GM19395 (cell line): ENCODE measurements at regions not wholly inside any gene's neighbourhood (a gene's known extent, or its start where the extent isn't known, plus 50 kb on each side); places are given as distances from the start of the nearest gene placed in this dataset.

Source experiments
- ATAC-seq: cut with Tn5 transposase; IDR thresholded peaks from one replicate; pipeline ENCODE4 v1.9.1; 2021; ENCODE audit warnings: mild to moderate bottlenecking, moderate library complexity; ENCODE audit not compliant: unreplicated experiment

- no peak for ATAC-seq
These were observed 91.4 kb downstream of the SUDS3 start for GRCh38 chr12:118467641-118468305.

GRCh38 chr12:118472940-118473339 is 96.6 kb downstream of the SUDS3 start:
- ATAC-seq, result no peak

- no peak for ATAC-seq
These were observed 103.9 kb downstream of the SUDS3 start for GRCh38 chr12:118480235-118480634.

GRCh38 chr12:118488034-118488433 is 111.7 kb downstream of the SUDS3 start:
- no peak for ATAC-seq

GRCh38 chr12:118493962-118494361 is 117.6 kb downstream of the SUDS3 start:
- no peak for ATAC-seq

- no peak for ATAC-seq
These were observed 118.4 kb downstream of the SUDS3 start for GRCh38 chr12:118494776-118495175.

GRCh38 chr12:118495296-118495695 is 118.9 kb downstream of the SUDS3 start:
- ATAC-seq, result no peak

GRCh38 chr12:118498171-118498570 is 121.8 kb downstream of the SUDS3 start:
- no peak for ATAC-seq

GRCh38 chr12:118500299-118500698 is 123.9 kb downstream of the SUDS3 start:
- no peak for ATAC-seq

GRCh38 chr12:118501489-118501888 is 125.1 kb downstream of the SUDS3 start:
- ATAC-seq, result no peak

- ATAC-seq, result no peak
These were observed 127.1 kb downstream of the SUDS3 start for GRCh38 chr12:118503476-118503875.

GRCh38 chr12:118512669-118513068 is 136.3 kb downstream of the SUDS3 start:
- ATAC-seq, result no peak

GRCh38 chr12:118513611-118514010 is 137.3 kb downstream of the SUDS3 start:
- ATAC-seq, result no peak

GRCh38 chr12:118514297-118514696 is 137.9 kb downstream of the SUDS3 start:
- no peak for ATAC-seq

GRCh38 chr12:118520214-118521035 is 144.1 kb downstream of the SUDS3 start:
- no peak for ATAC-seq

- ATAC-seq, result no peak
These were observed 144.6 kb downstream of the SUDS3 start for GRCh38 chr12:118521036-118521370.

GRCh38 chr12:118524446-118524845 is 148.1 kb downstream of the SUDS3 start:
- no peak for ATAC-seq

GRCh38 chr12:118525216-118525615 is 148.9 kb downstream of the SUDS3 start:
- ATAC-seq, result no peak

- no peak for ATAC-seq
These were observed 150.1 kb downstream of the SUDS3 start for GRCh38 chr12:118526255-118527095.

GRCh38 chr12:118527310-118527709 is 151.0 kb downstream of the SUDS3 start:
- no peak for ATAC-seq

GRCh38 chr12:118528625-118529024 is 152.3 kb downstream of the SUDS3 start:
- ATAC-seq, result no peak

GRCh38 chr12:118534003-118534402 is 157.6 kb downstream of the SUDS3 start:
- ATAC-seq, result no peak
